CD14-positive monocyte (primary cell): ENCODE measurements at regions not wholly inside any gene's neighbourhood (a gene's known extent, or its start where the extent isn't known, plus 50 kb on each side); places are given as distances from the start of the nearest gene placed in this dataset.

Source experiments
- DNase-seq, 3 donors: peaks; one replicate each; pipeline ENCODE4 v3.0.0-alpha.2; 2011 to 2022
- H2AFZ ChIP-seq: 2 replicates; pipeline ENCODE4 v1.6.0; 2012; ENCODE audit warnings: mild to moderate bottlenecking, low read depth, low read length, inconsistent platforms; ENCODE audit not compliant: insufficient read depth, poor library complexity, severe bottlenecking
- H3K27ac ChIP-seq, 2 donors: 1 replicate in 1 of 2; 2 replicates in 1 of 2; pipeline ENCODE4 v1.5.1; 2012 to 2013; ENCODE audit warnings: low read length in 2 of 2, control low read depth in 1 of 2, inconsistent platforms in 1 of 2, low read depth in 1 of 2, mild to moderate bottlenecking in 1 of 2
- H3K27me3 ChIP-seq, 2 donors: one replicate each; pipeline versions ENCODE4 v1.6.0 to v1.6.1; 2011 to 2013; ENCODE audit warnings: low read length in 2 of 2; ENCODE audit not compliant: control insufficient read depth in 2 of 2, insufficient read depth in 2 of 2
- H3K36me3 ChIP-seq, 2 donors: replicated peaks in 1 of 2; 1 replicate in 1 of 2; 2 replicates in 1 of 2; pipeline versions ENCODE4 v1.5.1 to v1.6.1; 2012 to 2013; ENCODE audit warnings: low read length in 2 of 2, control low read depth in 1 of 2, inconsistent platforms in 1 of 2, mild to moderate bottlenecking in 1 of 2; ENCODE audit not compliant: insufficient read depth in 2 of 2, control insufficient read depth in 1 of 2
- H3K4me1 ChIP-seq, 2 donors: 1 replicate in 1 of 2; 2 replicates in 1 of 2; pipeline versions ENCODE4 v1.5.1 to v1.6.1; 2012 to 2013; ENCODE audit warnings: low read length in 2 of 2, control low read depth in 1 of 2, inconsistent platforms in 1 of 2, mild to moderate bottlenecking in 1 of 2, moderate library complexity in 1 of 2; ENCODE audit not compliant: insufficient read depth in 2 of 2, control insufficient read depth in 1 of 2
- H3K4me2 ChIP-seq: replicated peaks from 2 replicates; pipeline ENCODE3; 2012; ENCODE audit warnings: low read length, moderate library complexity, mild to moderate bottlenecking; ENCODE audit not compliant: poor library complexity, severe bottlenecking; ENCODE audit errors: extremely low read depth
- H3K4me3 ChIP-seq, 3 experiments: fragments of 200-600 bp in 1 of 3; sonication (generic) in 1 of 3; replicated peaks in 1 of 3; 1 replicate in 2 of 3; 2 replicates in 1 of 3; pipeline ENCODE4 v1.5.1; 2011 to 2013; ENCODE audit warnings: low read length in 3 of 3, mild to moderate bottlenecking in 3 of 3, control low read depth in 2 of 3, low read depth in 2 of 3, inconsistent platforms in 1 of 3, moderate library complexity in 1 of 3
- H3K79me2 ChIP-seq: 2 replicates; pipeline ENCODE4 v1.6.0; 2012; ENCODE audit warnings: mild to moderate bottlenecking, control low read depth, inconsistent platforms, low read length, moderate library complexity; ENCODE audit not compliant: insufficient read depth
- H3K9ac ChIP-seq: 2 replicates; pipeline ENCODE4 v1.6.0; 2017; ENCODE audit warnings: low read length, mild to moderate bottlenecking; ENCODE audit not compliant: insufficient read depth, poor library complexity, severe bottlenecking
- H3K9me3 ChIP-seq, 2 donors: replicated peaks in 1 of 2; 1 replicate in 1 of 2; 2 replicates in 1 of 2; pipeline versions ENCODE4 v1.5.1 to v1.6.1; 2012 to 2013; ENCODE audit warnings: low read length in 2 of 2, control low read depth in 1 of 2; ENCODE audit not compliant: control insufficient read depth in 1 of 2, insufficient read depth in 1 of 2
- H4K20me1 ChIP-seq: 2 replicates; pipeline ENCODE4 v1.6.0; 2012; ENCODE audit warnings: mild to moderate bottlenecking, low read length, control low read depth, moderate library complexity; ENCODE audit not compliant: insufficient read depth
- H3K27ac Mint-ChIP-seq, 7 donors: one replicate each; pipeline ENCODE4 v1.8.0; 2020; ENCODE audit warnings: mild to moderate bottlenecking in 7 of 7, mixed read lengths in 7 of 7, moderate library complexity in 6 of 7, inconsistent platforms in 2 of 7
- H3K27me3 Mint-ChIP-seq, 3 donors: one replicate each; pipeline ENCODE4 v1.8.0; 2021 to 2022; ENCODE audit warnings: low read depth in 3 of 3, mild to moderate bottlenecking in 3 of 3, mixed read lengths in 3 of 3, moderate library complexity in 3 of 3, inconsistent platforms in 1 of 3
- H3K36me3 Mint-ChIP-seq, 2 donors: one replicate each; pipeline ENCODE4 v1.8.0; 2020; ENCODE audit warnings: mixed read lengths in 2 of 2, inconsistent platforms in 1 of 2, mild to moderate bottlenecking in 1 of 2
- H3K4me1 Mint-ChIP-seq: one replicate; pipeline ENCODE4 v1.8.0; 2020; ENCODE audit warnings: mild to moderate bottlenecking, mixed read lengths
- H3K4me3 Mint-ChIP-seq, 2 donors: one replicate each; pipeline ENCODE4 v1.8.0; 2020; ENCODE audit warnings: mild to moderate bottlenecking in 2 of 2, mixed read lengths in 2 of 2, moderate library complexity in 1 of 2
- H3K9me3 Mint-ChIP-seq, 7 donors: one replicate each; pipeline ENCODE4 v1.8.0; 2020 to 2022; ENCODE audit warnings: mixed read lengths in 7 of 7, mild to moderate bottlenecking in 6 of 7, moderate library complexity in 6 of 7, inconsistent platforms in 2 of 7
- CTCF ChIP-seq: fragments of 200-600 bp; IDR thresholded peaks from one replicate; pipeline ENCODE4 v1.8.0; 2022; ENCODE audit warnings: antibody characterized with exemption, mild to moderate bottlenecking
- WGBS: methylation state at CpG from one replicate; pipeline ENCODE4 v1.1.5; 2013; ENCODE audit warnings: missing lambda C conversion rate; ENCODE audit not compliant: insufficient coverage; 5-methylcytosine and 5-hydroxymethylcytosine counted together
- intact Hi-C, 2 donors: fragments of 100-400 bp; cut with micrococcal nuclease; formaldehyde crosslinking; loops; one replicate each; pipeline versions ENCODE4 v1.15.0 to v1.15.1; 2023

GRCh38 chr1:216826214-216826613, 103.0 kb upstream of the ESRRG start:
- Histone ChIP-seq H3K9ac (no peak overlapping the region), H3K36me3 (no peaks in the 10 kb centered on the region), H3K79me2 (no peaks in the 10 kb centered on the region), H3K27me3 (no peaks in the 10 kb centered on the region), H4K20me1 (no peaks in the 10 kb centered on the region), H3K27ac (no peak overlapping the region), H3K4me1 (no peaks in the 10 kb centered on the region), H3K4me3 (no peak overlapping the region), H3K9me3 (no peaks in the 10 kb centered on the region), H3K4me2 (no peak overlapping the region), H2AFZ (no peak overlapping the region)
- no peak for TF ChIP-seq CTCF
- no peaks in the 10 kb centered on the region for H3K4me1 Mint-ChIP-seq
- no peaks in the 10 kb centered on the region for H3K27me3 Mint-ChIP-seq
- peaks cover 0 to 7% (median 0%) of the 10 kb centered on the region in 7 donors for H3K9me3 Mint-ChIP-seq
- no peak for DNase-seq
- no peak overlapping the region for H3K4me3 Mint-ChIP-seq
- intact Hi-C loops: no loop called here
- WGBS: no CpG with 5 or more reads among the region's 4 CpGs
- H3K27ac Mint-ChIP-seq: no peak overlapping the region
- no peaks in the 10 kb centered on the region for H3K36me3 Mint-ChIP-seq

- Histone ChIP-seq H3K4me1 (no peaks in the 10 kb centered on the region), H3K27ac (no peak overlapping the region), H4K20me1 (no peaks in the 10 kb centered on the region), H3K9me3 (no peaks in the 10 kb centered on the region), H3K9ac (no peak overlapping the region), H3K4me3 (no peak overlapping the region), H3K36me3 (no peaks in the 10 kb centered on the region), H3K79me2 (no peaks in the 10 kb centered on the region), H3K4me2 (no peak overlapping the region), H3K27me3 (no peaks in the 10 kb centered on the region), H2AFZ (no peak overlapping the region)
- 80% methylated on average over 1 of the region's 2 CpGs for WGBS
- H3K4me1 Mint-ChIP-seq: no peaks in the 10 kb centered on the region
- H3K27ac Mint-ChIP-seq: no peak overlapping the region
- H3K36me3 Mint-ChIP-seq: no peaks in the 10 kb centered on the region
- no peak overlapping the region for H3K4me3 Mint-ChIP-seq
- H3K9me3 Mint-ChIP-seq: peaks cover 0 to 7% (median 0%) of the 10 kb centered on the region in 7 donors
- TF ChIP-seq CTCF: no peak
- no peak for DNase-seq
- no peaks in the 10 kb centered on the region for H3K27me3 Mint-ChIP-seq
- intact Hi-C loops: no loop called here
Observed at GRCh38 chr1:216825557-216825956, 102.3 kb upstream of the ESRRG start.
